ENCODE measurements at regions not wholly inside any gene's neighbourhood (a gene's known extent, or its start where the extent isn't known, plus 50 kb on each side); places are given as distances from the start of the nearest gene placed in this dataset.
A peak's percentile ranks its signal among the peaks of the same experiment; 100 is the strongest.

GRCh38 chr6:159104931-159105330, 60.1 kb upstream of the TAGAP start:
- H3K9me3 Mint-ChIP-seq = no peaks in the 10 kb centered on the region
- no peaks in the 10 kb centered on the region for H3K36me3 Mint-ChIP-seq
- H3K4me3 Mint-ChIP-seq = peak overlapping the region in 2 of 5 donors; percentile 42 to 66
- peaks cover 68 to 78% of the 10 kb centered on the region in 2 donors for H3K4me1 Mint-ChIP-seq
- H3K27ac Mint-ChIP-seq = peak overlapping the region; percentile 23 to 86 (median 70)
- DNase-seq = no peak
- peaks cover 3 to 10% (median 8%) of the 10 kb centered on the region in 3 donors for H3K27me3 Mint-ChIP-seq (ENCODE audit: low read depth in 3 of 3)

DNA sequence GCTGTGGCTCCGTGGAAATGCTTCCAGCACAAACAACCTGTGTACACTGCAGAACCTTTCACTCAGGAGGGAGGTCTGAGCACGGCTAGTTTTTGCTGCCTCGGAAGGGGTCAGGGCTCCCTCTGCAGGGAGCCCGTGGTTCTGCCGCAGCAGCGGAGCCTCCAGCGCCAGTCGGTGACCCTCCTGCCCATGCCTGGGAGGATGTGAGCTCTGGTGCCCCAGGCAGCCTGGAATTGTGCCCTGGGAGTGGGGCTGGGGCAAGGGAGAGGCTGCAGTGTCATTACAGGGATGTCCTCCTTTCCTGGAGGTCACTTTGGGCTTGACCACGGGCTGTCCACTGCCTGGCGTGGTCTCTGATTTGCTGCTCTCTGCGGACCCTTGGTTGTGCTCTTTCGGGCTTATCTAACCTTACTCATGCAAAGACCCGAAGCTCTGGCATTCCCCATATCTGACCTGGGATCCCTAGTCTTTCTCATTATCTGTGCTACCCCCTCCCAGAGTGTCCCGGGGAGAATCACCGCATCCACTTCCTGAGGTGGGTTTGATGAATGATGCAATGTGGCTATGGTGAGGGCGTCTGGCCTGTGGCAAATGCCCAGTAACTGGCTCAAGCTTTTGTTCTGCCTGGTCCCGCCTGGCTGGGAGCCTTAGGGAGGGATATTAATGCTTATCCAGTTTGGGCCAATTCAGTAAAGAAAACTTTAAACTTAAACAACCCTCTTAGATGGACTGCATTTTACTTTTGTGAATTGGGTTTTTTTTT, 59.6 kb upstream of the TAGAP start:
- H3K27me3 Mint-ChIP-seq (ENCODE audit: low read depth in 3 of 3) = peaks cover 3 to 10% (median 9%) of the 10 kb centered on the region in 3 donors
- peaks cover 65 to 75% of the 10 kb centered on the region in 2 donors for H3K4me1 Mint-ChIP-seq
- H3K36me3 Mint-ChIP-seq = no peaks in the 10 kb centered on the region

GRCh38 chr6:159103396-159104162, 58.8 kb upstream of the TAGAP start:
- H3K4me3 Mint-ChIP-seq = peak overlapping the region in 2 of 5 donors; percentile 36 to 41
- H3K36me3 Mint-ChIP-seq = no peaks in the 10 kb centered on the region
- H3K27me3 Mint-ChIP-seq (ENCODE audit: low read depth in 3 of 3) = peaks cover 5 to 13% (median 10%) of the 10 kb centered on the region in 3 donors
- no peak for DNase-seq
- H3K9me3 Mint-ChIP-seq = no peaks in the 10 kb centered on the region
- peaks cover 67 to 75% of the 10 kb centered on the region in 2 donors for H3K4me1 Mint-ChIP-seq
- peak overlapping the region in 5 of 6 donors; percentile 64 to 84 (median 73) for H3K27ac Mint-ChIP-seq

More for the DNA sequence above, 59.6 kb upstream of the TAGAP start:
- no peaks in the 10 kb centered on the region for H3K9me3 Mint-ChIP-seq
- peak; percentile 69 to 79 (median 74) for DNase-seq
- H3K4me3 Mint-ChIP-seq = peak overlapping the region; percentile 22 to 66 (median 41)
- peak overlapping the region; percentile 39 to 86 (median 83) for H3K27ac Mint-ChIP-seq

DNA sequence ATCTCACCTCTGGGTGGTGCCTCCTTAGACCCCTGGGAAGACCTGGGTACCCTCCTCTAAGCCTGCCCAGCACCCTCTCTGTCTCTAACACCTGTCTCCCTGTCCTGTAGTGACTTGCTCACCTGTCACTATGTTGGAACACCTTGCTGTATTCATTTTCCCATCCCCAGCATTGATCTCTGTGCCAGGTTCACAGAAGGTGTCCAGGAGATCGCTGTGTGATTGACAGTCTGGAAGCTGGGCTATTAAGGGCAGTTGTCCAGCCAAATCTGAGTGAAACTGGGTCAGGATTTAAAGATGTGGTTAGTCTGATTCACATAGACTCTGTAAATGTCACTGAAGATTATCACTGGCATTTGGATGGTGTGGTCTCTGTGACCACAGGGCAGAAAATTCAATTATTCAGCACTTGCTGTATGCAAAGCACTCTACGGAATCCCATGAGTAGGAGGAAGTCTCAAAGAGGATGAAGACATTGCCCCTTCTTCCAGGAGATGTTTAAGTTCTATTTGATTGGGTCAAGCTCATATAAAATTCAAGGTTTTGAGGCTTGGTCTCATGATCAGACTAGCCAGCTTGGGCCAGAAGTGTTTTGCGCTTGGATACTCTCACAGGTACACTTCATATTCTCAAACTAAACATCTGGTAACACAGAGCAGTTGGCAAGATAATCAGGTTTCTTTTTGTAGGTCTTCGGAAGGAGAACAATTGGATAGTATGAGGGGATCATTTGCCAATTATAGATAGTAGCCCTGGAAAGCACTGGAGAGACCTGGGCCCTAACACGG, 57.8 kb upstream of the TAGAP start:
- H3K27ac Mint-ChIP-seq = peak overlapping the region in 3 of 6 donors; percentile 10 to 78 (median 71)
- H3K4me3 Mint-ChIP-seq = no peak overlapping the region
- H3K4me1 Mint-ChIP-seq = peaks cover 62 to 71% of the 10 kb centered on the region in 2 donors
- H3K27me3 Mint-ChIP-seq (ENCODE audit: low read depth in 3 of 3) = peaks cover 5 to 8% (median 8%) of the 10 kb centered on the region in 3 donors
- H3K36me3 Mint-ChIP-seq = no peaks in the 10 kb centered on the region
- no peaks in the 10 kb centered on the region for H3K9me3 Mint-ChIP-seq
- DNase-seq = no peak

DNA sequence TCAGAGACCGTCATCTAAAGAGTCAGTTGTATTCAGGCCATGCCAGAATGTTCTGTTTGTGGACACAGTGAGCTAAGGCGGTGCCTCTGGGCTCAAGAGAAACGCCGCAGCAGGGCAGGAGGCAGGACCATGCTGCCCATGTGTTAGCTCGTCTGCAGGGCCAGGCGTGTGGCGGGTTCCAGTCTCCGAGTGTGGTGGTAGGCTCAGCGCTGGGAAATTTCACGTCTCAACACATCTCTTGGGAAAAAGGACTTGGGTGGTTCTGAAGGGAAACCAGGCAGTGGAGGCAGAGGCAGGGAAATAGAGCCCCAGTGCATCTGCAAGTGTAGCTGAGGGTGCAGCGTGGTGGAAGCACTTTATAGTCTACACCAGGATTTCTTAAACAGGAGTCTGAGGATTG, 56.9 kb upstream of the TAGAP start:
- H3K9me3 Mint-ChIP-seq = no peaks in the 10 kb centered on the region
- H3K27ac Mint-ChIP-seq = peak overlapping the region in 3 of 6 donors; percentile 10 to 80 (median 71)
- no peak for DNase-seq
- peaks cover 3 to 7% (median 5%) of the 10 kb centered on the region in 3 donors for H3K27me3 Mint-ChIP-seq (ENCODE audit: low read depth in 3 of 3)
- H3K4me3 Mint-ChIP-seq = no peak overlapping the region
- no peaks in the 10 kb centered on the region for H3K36me3 Mint-ChIP-seq
- peaks cover 53 to 62% of the 10 kb centered on the region in 2 donors for H3K4me1 Mint-ChIP-seq

DNA sequence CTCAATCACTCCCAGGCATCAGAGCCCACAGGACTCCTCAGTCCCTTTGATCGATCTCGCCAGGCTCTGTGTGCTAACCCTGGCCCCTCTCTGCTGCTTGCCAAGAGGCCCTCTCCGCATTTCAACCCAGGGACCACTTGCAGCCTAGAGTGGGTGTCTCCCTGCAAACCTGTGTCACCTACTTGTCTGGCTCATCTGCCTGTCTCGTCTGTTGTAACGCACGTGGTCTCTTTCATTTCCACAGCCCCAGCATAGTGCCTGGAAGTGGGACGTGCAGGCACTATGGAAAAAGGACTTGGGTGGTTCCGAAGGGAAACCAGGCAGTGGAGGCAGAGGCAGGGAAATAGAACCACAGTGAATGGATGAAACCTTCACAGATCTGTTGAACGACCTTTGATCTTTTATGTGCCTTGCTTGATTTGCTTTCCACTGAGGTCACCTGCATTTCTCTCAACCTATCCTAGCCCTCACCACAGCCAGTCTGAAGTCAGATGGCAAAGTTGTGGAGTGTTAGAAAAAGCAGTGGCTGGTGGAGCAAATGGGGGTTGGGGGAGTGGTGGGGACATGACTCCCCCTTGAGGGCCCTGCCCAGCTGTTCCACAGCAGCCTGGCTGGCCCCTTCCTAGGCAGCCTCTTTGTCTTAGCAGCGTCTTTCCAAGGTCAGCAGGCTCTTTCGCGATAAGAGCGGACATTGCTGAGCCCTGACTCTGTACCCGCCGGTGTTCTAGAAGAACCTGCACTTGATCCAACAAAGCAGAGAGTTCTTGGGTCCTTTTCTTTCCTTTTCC, 55.8 kb upstream of the TAGAP start:
- Mint-ChIP-seq H3K9me3 (no peaks in the 10 kb centered on the region), H3K27me3 (ENCODE audit: low read depth in 3 of 3) (peaks cover 3 to 7% (median 5%) of the 10 kb centered on the region in 3 donors), H3K4me3 (peak overlapping the region in 1 of 5 donors; percentile 5), H3K36me3 (no peaks in the 10 kb centered on the region), H3K27ac (peak overlapping the region in 5 of 6 donors; percentile 24 to 85 (median 71)), H3K4me1 (peaks cover 44 to 51% of the 10 kb centered on the region in 2 donors)
- no peak for DNase-seq

- Mint-ChIP-seq H3K4me3 (peak overlapping the region in 3 of 5 donors; percentile 5 to 35 (median 23)), H3K36me3 (no peaks in the 10 kb centered on the region), H3K9me3 (no peaks in the 10 kb centered on the region), H3K27me3 (ENCODE audit: low read depth in 3 of 3) (peaks cover 3 to 7% (median 5%) of the 10 kb centered on the region in 3 donors), H3K4me1 (peaks cover 42 to 49% of the 10 kb centered on the region in 2 donors), H3K27ac (peak overlapping the region in 5 of 6 donors; percentile 24 to 86 (median 71))
- DNase-seq = no peak
These were observed 55.2 kb upstream of the TAGAP start for GRCh38 chr6:159099961-159100360.

- Mint-ChIP-seq H3K27ac (peak overlapping the region; percentile 90 to 97 (median 92)), H3K9me3 (no peaks in the 10 kb centered on the region), H3K27me3 (ENCODE audit: low read depth in 3 of 3) (peaks cover 3 to 5% (median 5%) of the 10 kb centered on the region in 3 donors), H3K4me3 (peak overlapping the region in 2 of 5 donors; percentile 64 to 77), H3K36me3 (no peaks in the 10 kb centered on the region), H3K4me1 (peaks cover 35 to 42% of the 10 kb centered on the region in 2 donors)
- no peak for DNase-seq
These were observed 54.5 kb upstream of the TAGAP start for GRCh38 chr6:159099276-159099675.

DNA sequence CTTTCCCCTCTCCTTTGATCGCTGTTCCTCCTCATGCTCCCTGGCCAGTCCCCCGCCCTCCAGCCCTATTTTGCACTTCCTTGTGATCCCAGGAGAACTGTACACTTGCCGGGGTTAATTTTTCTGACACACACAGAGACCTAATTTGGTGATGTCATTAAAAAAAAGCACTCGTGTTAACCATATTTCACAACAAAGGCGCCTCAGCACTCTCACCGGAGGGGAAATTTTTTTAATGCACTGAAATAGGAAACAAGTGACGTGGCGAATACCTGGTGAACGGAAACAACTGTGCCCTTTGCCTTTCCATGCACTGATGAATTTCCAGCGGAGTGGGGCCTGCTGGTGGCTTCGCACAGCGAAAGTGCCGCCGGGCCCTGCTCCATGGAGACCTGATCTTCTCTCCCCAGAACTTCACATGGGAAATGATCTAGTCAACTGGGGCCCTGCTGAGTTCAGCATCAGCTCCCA, 53.9 kb upstream of the TAGAP start:
- Mint-ChIP-seq H3K27me3 (ENCODE audit: low read depth in 3 of 3) (peaks cover 3 to 5% (median 4%) of the 10 kb centered on the region in 3 donors), H3K4me1 (peaks cover 29 to 36% of the 10 kb centered on the region in 2 donors), H3K27ac (peak overlapping the region; percentile 90 to 97 (median 92)), H3K36me3 (no peaks in the 10 kb centered on the region), H3K4me3 (peak overlapping the region; percentile 31 to 77 (median 64)), H3K9me3 (no peaks in the 10 kb centered on the region)
- peak; percentile 73 to 77 (median 76) for DNase-seq

- Mint-ChIP-seq H3K36me3 (no peaks in the 10 kb centered on the region), H3K9me3 (no peaks in the 10 kb centered on the region), H3K27ac (peak overlapping the region in 3 of 6 donors; percentile 16 to 57 (median 19)), H3K27me3 (ENCODE audit: low read depth in 3 of 3) (peaks cover 3% of the 10 kb centered on the region in 3 donors), H3K4me3 (no peak overlapping the region), H3K4me1 (peaks cover 24 to 26% of the 10 kb centered on the region in 2 donors)
- no peak for DNase-seq
These were observed 52.5 kb upstream of the TAGAP start for GRCh38 chr6:159097256-159097655.

DNA sequence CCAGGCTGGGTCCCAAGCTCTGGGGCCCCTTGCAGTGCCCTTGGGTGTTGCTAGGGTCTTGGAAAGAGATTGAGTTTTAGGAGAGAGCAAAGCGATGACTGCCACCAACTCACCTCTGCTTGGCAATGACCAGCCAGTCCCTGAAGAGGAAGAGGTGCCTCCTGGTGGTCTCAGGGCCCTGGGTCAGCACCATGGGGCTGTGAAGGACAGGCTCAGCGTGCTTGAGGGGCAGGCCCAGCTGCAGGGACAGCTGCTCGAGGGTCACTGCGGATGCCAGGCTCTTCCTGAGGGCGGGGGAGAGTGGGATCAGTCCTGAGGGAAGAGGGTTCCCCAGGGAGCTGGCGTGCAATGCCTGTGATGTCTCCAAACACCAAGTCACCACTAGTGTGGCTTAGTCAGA, 50.8 kb upstream of the TAGAP start:
- no peaks in the 10 kb centered on the region for H3K9me3 Mint-ChIP-seq
- no peak overlapping the region for H3K27ac Mint-ChIP-seq
- H3K4me3 Mint-ChIP-seq = no peak overlapping the region
- no peaks in the 10 kb centered on the region for H3K36me3 Mint-ChIP-seq
- peaks cover 3% of the 10 kb centered on the region in 3 donors for H3K27me3 Mint-ChIP-seq (ENCODE audit: low read depth in 3 of 3)
- H3K4me1 Mint-ChIP-seq = peaks cover 23 to 24% of the 10 kb centered on the region in 2 donors
- DNase-seq = no peak

GRCh38 chr6:159094444-159095252, 49.9 kb upstream of the TAGAP start:
- no peaks in the 10 kb centered on the region for H3K9me3 Mint-ChIP-seq
- DNase-seq = no peak
- H3K27me3 Mint-ChIP-seq (ENCODE audit: low read depth in 3 of 3) = peaks cover 2 to 3% (median 3%) of the 10 kb centered on the region in 3 donors
- peaks cover 14 to 15% of the 10 kb centered on the region in 2 donors for H3K4me1 Mint-ChIP-seq
- no peaks in the 10 kb centered on the region for H3K36me3 Mint-ChIP-seq
- no peak overlapping the region for H3K4me3 Mint-ChIP-seq
- H3K27ac Mint-ChIP-seq = peak overlapping the region in 2 of 6 donors; percentile 38 to 53

Measured in immature natural killer cell (primary cell).